NCI-H1105 (cell line): ENCODE measurements at regions not wholly inside any gene's neighbourhood (a gene's known extent, or its start where the extent isn't known, plus 50 kb on each side); places are given as distances from the start of the nearest gene placed in this dataset.

Experiments
- DNase-seq: peaks from one replicate; lab custom pipeline; 2025; lab: John Stamatoyannopoulos, UW

DNA sequence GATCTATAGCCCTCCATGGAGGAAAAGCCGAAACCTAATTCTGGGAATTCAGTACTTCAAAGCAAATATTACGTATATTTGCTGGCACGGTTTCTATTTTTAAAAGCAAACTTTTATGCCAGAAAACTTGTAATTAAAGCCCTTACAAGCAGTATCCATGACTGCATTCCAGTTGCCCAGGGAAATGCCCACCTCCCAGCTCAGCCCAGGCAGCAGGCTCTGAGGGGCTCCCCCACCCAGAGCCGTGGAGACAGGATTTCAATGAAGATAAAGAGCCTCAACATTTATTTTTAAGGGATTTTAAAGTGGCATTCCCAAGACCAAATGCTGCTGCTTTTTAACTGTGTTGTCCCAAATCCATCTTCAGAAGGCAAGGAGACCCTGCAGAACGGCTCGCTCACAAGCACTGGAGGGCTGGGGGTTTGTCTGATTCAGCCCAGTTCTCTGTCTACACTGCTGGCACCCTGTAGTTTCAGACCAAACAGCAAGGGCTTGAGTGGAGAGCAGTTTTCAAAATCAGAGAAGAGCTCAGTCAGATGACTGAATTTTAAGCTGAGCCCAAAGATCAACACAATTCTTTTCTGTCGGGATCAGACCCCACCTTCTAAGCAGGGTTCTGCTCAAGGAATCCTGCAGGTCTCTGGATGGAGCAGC, 105.1 kb downstream of the KCNF1 start:
- DNase-seq = no peak

DNA sequence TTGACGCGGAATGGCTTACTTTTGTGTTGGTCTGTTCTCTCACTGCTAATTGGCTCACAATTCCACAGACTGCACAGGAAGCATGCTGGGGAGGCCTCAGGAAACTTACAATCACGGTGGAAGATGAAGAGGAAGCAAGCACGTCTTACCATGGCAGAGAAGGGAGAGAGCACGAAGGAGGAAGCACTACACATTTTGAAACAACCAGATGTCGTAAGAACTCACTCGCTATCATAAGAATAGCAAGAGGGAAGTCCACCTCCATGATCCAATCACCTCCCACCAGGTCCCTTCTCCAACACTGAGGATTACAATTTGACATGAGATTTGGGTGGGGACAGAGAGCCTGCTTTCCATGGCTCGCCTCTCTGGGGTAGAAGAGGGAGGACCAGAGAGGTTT, 106.2 kb downstream of the KCNF1 start:
- no peak for DNase-seq

GRCh38 chr2:11018651-11019185, 107.0 kb downstream of the KCNF1 start:
- DNase-seq = no peak

GRCh38 chr2:11019614-11020013, 107.9 kb downstream of the KCNF1 start:
- no peak for DNase-seq

DNA sequence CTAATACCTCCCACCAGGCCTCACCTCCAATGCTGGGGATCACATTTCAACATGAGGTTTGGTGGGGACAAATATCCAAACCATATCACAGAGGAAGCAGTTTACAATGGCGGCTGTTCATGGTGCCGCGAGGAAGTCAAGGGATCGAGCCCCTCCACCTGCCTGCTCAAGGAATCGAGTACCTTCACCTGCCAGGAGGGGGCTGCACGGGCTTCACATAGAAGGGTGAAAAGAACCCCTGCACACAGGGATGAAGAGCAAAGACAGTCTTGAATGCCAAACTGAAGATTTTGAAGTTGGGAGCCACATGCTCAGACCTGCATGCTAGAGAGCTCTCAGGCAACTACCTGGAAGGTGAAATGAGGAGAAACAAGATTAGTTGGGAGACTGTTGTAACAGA, 110.3 kb downstream of the KCNF1 start:
- no peak for DNase-seq

GRCh38 chr2:11022591-11023273, 111.0 kb downstream of the KCNF1 start:
- no peak for DNase-seq

DNA sequence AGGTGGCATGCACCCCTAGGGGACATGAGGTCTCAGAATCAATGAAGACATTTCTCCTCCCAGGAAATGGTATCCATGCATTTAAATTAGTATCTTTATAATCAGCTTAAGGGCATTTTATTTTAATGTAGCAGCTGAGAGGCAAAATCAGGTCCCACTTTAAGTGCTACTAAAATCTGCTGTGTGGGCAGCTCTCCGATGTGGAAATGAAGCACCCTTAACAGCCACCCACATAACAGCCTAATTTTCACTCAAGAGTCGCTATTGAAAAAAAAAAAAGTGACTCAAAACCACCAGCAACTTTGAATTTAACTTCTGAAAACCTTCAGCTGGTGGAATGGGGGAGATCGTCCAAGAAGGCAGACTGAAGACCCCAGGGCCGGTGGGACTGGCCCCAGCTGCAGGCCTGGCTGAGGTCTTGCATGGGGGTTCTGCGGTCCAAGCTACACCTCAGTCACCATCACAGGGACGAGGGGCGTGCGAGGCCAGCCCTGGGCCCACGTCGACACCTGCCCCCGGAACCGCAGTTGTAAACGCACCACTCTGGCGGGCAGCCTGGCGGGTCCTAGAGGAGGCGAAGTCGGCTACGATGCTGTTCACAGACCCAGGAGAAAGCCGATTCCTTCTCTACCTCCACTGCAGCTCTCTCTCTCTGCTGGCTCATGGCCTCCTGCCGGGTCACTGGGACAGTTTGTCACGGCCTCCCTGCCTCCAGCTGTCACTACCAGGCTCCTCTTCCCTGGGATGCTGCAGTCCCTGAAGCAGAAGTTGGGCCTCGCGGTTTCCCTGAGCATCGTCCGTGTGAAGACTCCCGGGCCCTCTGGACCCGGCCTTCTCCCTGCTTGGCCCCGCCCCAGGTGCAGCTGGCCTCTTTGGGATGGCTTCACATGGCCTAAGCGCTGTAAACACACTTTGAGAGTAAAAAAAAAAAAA, 111.9 kb downstream of the KCNF1 start:
- no peak for DNase-seq

GRCh38 chr2:11024259-11024645, 112.5 kb downstream of the KCNF1 start:
- DNase-seq = no peak

DNA sequence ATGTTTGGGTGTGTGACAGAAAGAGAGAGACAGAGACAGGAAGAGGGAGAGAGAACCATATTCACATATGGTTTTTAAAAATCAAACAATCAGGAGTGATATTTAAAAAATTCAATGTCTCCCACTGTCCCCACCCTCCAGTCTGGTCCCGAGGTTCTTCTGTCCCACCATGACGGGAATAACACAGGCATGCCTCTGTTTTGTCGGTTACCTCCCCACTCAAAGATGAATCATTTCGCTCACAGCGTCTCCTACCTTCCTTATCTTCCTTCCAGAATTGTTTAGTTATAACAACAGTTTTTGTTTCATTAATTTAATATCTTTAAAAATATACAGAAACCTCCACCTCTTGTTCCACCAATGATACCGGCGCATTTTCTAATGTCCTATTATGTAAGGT, 113.0 kb downstream of the KCNF1 start:
- no peak for DNase-seq

DNA sequence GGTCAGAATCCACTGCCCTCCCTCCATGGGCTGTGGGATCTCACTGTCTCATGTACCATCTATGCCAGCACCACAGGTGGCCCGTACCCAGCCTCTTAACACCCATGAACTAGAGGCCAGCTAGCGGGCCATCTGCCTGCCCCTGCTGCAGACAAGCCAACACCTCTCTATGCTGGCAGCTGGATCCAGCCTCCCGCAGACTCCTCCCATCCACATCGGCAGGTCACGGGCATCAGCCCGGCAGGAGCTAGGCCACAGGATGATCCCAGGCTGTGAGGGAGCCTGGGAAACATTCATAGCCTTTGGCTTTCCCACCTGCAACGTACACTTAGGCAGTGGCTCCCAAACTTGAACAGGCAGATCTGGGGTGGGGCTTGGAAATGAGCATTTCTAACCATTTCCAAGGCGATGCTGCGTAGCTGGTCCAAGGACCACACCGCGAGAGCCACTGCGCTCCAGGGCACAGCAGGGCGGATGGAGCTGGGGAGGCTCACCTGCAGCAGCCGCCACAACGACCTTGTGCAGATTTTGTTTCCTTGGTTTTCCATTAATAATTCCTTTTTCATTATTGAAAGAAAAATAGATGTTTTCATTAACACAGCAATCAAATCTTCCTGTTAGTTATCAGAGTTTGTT, 114.7 kb downstream of the KCNF1 start:
- DNase-seq = no peak

DNA sequence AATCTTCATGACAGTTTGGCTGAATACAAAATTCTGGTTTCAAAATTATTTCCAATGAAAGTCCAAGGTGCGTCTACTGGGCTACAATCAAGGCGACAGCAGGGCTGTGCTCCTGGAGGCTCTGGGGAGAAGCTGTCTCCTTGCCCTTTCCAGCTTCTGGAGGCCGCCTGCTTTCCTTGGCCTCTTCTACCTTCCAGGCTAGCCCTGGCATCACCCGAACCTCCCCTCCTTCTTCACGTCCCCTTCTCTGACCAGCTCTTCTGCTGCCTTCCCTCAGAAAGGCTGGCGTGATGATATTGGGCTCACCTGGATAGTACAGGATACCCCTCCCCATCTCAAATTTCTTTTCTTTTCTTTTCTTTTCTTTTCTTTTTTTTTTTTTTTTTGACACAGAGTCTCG, 115.5 kb downstream of the KCNF1 start:
- DNase-seq = no peak

DNA sequence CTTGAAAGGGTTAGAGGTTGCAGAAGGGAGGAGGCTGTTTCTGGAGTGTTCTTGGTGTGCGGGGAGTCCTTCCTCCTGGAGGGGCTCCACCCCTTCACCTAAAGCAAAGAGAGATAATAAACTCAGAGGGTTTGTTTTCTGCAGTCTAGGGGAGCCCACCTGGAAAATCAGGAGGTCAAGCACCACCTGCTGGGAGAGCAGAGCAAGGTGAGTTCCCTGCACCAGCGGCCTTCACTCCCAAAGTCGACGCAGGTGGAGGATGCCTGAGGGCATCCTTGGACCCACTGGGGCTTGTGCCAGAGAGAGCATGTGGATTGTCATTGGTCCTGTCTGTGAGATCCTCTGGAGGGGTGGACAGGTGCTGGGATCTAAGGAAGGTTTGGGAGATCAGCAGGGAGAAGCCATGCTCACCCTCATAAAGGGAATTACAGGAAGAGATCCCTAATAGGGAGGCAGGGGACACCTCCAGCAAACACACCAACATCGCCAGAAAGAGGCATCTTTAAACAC, 116.7 kb downstream of the KCNF1 start:
- no peak for DNase-seq

DNA sequence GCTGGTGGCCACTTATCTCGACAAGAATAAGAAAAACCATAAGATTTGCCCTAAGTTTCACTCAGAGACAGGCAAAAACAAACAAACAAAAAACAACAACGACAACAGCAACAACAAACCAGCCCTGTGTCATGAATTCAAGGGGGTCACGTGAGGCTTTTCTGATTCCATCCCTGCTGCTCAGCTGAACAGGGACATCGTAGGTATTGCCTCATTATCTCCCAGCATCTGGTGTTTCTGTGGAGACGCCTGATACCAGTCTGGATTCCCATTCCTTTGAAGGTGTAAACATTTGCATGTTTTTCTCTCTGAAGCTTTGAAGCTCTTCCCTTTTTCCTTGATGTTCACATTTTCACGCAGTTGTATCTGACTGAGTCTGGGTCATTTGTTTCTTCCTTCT, 117.4 kb downstream of the KCNF1 start:
- no peak for DNase-seq

DNA sequence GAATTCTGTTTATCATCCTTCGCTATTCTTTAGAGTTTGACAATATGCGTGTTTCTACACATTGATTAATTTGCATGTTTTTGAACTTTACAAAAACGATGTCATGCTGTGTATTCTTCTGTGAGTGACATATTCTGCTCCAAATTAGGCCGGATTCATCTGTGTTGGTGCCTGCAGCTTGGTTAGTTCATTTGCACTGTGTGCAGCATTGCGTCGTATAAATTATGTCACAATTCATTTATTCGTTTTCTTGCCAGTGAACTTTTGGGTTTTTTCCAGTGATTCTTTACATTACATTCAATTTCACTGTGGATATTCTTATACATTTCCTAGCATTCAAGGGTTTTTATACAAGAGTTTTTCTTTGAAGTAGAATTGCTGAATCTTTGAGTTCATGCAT, 118.3 kb downstream of the KCNF1 start:
- DNase-seq = no peak

GRCh38 chr2:11030909-11031308, 119.2 kb downstream of the KCNF1 start:
- DNase-seq = no peak

- no peak for DNase-seq
These were observed 120.1 kb downstream of the KCNF1 start for GRCh38 chr2:11031876-11032275.

DNA sequence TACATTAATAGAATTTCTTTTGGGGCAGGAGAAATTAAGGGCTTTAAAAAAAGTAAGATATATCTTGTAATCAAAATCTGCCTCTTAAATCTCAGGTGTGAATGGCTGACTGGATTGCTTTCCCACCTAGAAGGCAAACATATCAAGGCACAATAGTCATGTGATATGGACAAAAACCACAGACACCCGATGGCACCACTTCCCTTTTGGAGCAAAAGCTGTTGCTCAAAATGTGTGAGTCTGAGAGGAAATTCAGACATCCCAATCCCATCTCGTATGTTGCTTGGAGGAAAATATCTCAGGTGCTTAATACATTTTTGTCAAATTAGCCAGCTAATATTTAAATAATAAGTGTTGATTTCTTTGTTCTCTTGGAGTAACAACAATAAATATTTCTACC, 120.7 kb downstream of the KCNF1 start:
- no peak for DNase-seq

GRCh38 chr2:11033114-11033513, 121.4 kb downstream of the KCNF1 start:
- no peak for DNase-seq

- no peak for DNase-seq
These were observed 116.6 kb upstream of the SLC66A3 start for GRCh38 chr2:11038641-11039040.

- DNase-seq = no peak
These were observed 114.3 kb upstream of the SLC66A3 start for GRCh38 chr2:11040992-11041391.

- no peak for DNase-seq
These were observed 112.4 kb upstream of the SLC66A3 start for GRCh38 chr2:11042841-11043240.

GRCh38 chr2:11043245-11043644, 112.0 kb upstream of the SLC66A3 start:
- no peak for DNase-seq
